Sciatic nerve (tissue), 2 donors: ENCODE measurements at regions not wholly inside any gene's neighbourhood (a gene's known extent, or its start where the extent isn't known, plus 50 kb on each side); places are given as distances from the start of the nearest gene placed in this dataset.
"Not testable (repeated sequence)": the region's sequence is repeated elsewhere in the genome, so short reads cannot be mapped to it uniquely, and the experiment has no call there.

Source experiments
- ATAC-seq: fragments of 200-7000 bp; cut with Tn5 transposase; one replicate; pipeline ENCODE4 v1.9.1; 2020; ENCODE audit warnings: mild to moderate bottlenecking, moderate library complexity
- DNase-seq: peaks from one replicate; pipeline ENCODE4 v3.0.0-alpha.2; 2020; ENCODE audit warnings: low spot score
- intact Hi-C: fragments of 100-400 bp; cut with DNase I; formaldehyde crosslinking; loops from one replicate; pipeline ENCODE4 v1.14.2; 2022
- donor health status: DM: no; HTN: no; CAD: no.
- donor health status: DM: no; HTN: no; CAD: no.

DNA sequence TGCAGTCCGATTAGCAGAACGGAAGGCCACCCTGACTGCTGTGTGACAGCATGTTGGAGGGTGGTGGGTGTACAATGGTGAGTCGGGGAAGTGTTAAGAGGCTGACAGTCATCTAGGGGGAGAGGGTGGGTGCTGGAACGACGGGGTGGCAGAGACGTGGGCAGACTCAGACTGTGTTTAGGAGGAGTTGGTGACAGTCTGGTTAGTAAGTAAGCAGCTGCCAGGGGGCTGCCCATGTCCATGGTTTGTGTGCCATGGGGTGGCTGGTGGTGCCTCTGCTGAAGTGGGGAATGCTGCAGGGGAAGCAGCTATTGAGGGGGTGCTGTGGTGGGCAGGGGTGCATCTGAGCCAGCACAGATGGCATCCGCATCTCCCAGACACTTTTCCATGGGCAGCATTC, 51.3 kb upstream of the BOD1 start:
- DNase-seq (no peak), ATAC-seq (no peak)
- intact Hi-C loops, result no loop called here

DNA sequence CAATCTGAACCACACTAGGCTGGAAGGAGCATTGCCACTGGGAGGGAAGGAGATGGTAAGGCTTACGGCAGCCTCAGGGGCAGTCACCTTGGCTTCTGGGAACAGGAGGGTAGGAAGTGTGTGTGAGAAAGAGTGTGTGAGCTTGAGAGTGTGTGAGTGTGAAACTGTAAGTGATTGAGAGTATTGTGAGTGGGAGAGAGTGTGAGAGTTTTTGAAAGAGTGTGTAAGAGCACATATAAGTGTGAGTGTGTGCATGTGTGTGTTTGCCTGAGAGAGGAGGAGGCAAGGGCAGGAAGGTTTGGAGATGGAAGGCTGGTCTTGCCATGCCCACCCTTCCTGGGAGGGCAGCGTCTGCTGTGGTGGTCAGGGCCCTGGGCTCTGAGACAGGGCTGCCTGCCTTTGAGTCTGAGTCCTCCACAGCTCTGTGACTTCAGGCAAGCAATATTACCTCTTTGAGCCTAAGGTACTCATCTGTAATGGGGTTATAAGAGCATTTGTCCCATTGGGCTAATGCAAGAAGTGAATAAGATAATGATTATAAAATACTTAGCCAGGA, 51.9 kb upstream of the BOD1 start:
- intact Hi-C loops, result no loop called here
- ATAC-seq (no peak), DNase-seq (no peak)

DNA sequence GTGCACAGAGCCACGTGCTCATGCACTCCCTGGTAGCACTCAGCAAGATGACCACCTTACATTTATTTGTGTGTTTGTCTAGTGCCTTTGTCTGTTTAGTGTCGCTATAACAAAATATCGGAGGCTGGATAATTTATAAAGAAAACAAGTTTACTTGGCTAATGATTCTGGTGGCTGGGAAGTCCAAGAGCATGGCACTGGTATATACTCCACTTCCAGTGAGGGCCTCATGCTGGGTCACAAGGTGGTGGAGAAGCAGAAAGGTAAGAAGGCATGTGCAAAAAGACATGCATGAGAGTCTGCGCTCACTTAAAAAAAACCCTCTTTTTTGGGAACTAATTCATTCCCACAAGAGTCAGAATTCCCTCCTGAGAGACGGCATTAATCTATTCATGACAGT, 52.5 kb upstream of the BOD1 start:
- intact Hi-C loops, result no loop called here
- ATAC-seq (no peak), DNase-seq (no peak)

DNA sequence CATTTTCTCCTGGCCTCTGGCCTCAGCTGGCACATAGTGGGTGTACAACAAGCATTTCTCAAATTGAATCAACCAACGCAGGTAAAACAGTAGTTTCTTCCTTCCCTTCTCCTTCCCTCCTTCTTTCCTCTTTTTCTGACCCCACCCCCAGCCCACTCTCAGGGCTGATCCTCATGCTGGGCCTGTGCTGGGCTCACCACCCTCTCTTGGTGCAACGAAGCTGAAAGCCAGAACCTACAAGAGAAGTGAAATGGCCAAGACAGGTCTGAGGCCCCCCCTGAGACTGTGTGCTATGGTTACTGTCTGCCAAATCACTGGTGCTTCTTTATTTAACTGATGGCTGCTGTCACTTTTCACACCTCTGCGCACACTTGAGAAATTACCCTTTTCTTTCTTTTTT, 53.0 kb upstream of the BOD1 start:
- intact Hi-C loops, result no loop called here
- ATAC-seq (no peak), DNase-seq (no peak)

DNA sequence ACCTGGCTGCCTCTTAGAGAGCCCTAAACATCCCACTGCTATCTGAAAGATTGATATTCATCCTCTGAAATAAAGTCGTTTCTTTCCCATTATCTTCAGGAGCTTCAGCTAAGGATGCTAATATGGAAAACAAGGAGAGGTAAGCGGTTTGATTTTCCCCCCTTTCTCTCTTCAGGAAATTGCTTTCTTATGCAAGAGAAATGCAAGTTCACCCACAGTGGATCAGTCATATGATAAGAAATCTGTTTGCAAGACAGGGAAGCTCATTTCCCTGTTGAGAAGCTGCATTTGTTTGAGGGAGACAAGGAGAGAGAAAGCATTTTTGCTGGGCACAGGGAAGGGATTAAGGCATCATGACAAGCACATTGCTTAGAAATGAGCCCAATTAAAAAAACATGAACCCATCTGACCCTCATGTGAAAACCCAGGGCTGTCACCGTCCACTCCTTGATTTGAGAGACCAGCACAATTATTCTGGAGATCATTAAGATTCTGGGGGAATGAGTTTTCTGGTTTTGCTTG, 53.7 kb upstream of the BOD1 start:
- no peak for DNase-seq
- intact Hi-C loops, result no loop called here
- ATAC-seq, result peak; percentile 50

DNA sequence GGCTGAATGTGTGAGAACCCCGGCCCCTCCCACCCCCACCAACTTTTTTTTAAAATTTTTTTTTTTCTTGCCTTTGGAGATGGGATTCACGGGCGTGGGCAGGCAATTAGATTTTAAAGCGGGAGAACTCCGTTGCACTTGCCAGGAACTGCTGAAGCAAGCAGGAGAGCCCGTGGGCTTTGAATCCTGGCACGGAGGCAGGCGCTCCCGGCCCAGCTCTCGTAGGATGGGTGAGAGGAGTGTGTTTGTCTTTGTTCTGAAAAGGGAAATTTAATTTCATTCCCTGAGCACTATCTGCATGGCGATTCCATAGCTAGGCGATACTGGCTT, 54.3 kb upstream of the BOD1 start:
- intact Hi-C loops, result no loop called here
- DNase-seq, result no peak
- ATAC-seq, result peak; percentile 62

DNA sequence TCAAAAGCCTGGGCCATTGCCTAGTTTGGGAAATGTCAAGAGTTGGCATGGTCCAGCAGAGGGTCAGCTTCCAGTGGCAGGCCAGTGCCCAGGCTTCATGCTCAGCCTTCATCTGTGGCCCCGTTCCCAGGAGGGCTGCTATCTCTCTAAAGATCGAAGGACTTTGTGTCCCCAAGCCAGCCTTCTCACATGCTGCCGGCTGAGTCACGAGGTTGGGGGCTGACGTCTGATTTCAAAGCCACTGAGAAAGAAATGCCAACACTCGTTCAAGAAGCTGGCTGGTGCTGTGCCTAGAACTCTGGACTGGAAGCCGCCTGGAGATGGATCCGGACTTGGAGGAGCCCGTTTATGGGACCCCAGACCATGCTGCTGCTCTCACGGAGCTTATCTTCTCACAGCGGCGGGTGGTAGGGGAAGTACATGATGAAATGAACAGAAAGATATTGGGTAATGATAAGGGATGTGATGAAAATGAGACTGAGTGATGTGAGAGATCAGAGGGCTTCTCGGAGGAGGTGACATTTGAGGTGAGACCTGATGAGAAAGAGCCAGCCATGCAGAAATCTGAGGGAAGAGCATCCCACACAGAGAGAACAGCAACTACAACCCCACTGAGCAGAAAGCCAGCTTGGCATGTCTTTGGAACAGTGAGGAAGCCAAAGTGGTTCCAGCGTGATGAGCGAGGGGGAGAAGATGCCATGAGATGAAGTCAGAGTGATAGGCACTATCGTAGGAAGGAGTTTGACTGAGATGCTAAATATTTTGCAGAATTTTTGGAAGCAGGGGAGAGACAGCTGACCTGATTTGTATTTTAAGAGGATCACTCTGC, 54.9 kb upstream of the BOD1 start:
- intact Hi-C loops, result no loop called here
- ATAC-seq (peak; percentile 79), DNase-seq (peak; percentile 72)

DNA sequence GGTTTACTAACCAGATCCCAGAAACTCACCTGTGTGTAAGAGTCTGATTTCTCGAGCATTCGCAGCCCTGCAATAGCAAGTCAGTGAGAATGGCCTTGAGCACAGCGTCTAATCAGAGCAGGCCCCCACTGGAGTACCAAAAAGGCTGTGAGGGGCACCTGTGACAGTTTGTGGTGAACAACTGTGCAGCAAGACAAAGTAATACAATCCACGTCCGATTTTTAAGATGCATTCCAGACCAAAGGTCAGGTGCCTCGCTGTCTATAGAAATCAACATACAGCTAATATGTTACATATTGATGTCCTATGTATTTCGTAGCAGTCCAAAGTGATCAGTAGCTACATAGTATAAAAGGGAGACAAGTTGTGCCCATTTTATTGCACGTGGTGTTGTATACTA, 55.7 kb upstream of the BOD1 start:
- intact Hi-C loops, result no loop called here
- ATAC-seq (no peak), DNase-seq (no peak)

DNA sequence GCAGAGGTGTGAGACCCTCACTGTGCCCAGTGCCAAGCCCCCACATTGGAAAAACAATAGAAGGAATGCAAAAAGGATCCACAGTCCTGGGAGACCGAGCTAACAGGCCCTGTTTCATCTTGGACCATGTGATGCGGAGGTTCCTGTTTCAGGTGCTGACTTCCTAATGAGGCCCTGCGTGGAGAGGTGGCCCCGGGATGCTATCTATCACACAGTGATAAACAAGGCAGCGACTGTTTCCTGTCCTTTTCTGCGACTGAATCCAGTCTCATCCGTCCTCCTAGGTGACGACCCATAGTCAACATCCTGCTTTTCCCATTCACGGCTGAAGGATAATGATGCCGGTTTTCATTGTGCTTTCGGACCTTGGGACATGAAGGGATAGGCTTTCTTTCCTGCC, 56.4 kb upstream of the BOD1 start:
- intact Hi-C loops, result no loop called here

DNA sequence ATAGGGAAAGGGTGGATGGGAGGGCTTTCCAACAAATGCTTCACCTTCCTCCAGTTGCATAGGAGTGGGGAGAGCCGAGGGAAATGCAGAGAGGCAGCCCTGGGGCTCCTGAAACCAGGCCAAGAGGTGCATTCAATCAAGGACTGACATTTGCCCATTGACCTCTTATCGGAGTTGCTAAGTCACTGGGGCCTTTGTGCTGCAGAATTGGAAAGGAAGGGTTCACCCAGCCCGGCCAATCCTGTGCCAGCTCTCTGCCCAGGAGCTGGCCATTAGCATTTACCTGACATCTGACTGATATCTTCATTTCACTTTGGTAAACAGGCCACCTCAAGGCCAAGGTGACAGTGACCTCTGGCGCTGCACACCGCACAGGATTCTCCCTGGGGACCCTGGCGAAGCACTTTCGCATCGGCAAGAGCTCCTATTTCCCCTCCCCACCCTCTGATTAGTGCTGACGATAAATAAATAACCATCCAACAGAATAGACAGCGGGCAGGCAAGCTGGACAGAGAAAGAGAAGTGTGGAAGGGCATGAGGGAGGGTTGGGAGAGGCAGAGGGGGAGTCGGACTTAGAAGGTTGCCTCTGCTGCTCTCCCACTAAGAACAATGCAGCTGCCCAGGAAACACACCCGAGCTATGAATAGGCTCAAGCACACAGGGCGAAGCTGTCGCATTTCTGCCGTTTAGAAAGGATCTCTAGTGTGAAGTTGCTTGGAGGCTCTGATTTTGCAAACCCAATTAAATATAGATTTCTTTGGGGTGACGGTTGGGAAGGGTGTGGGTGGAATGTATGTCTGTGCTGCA, 57.0 kb upstream of the BOD1 start:
- DNase-seq (peak; percentile 30), ATAC-seq (no peak)
- intact Hi-C loops, result no loop called here

More for the DNA sequence above, 56.4 kb upstream of the BOD1 start:
- DNase-seq, result no peak
- ATAC-seq, result no peak

DNA sequence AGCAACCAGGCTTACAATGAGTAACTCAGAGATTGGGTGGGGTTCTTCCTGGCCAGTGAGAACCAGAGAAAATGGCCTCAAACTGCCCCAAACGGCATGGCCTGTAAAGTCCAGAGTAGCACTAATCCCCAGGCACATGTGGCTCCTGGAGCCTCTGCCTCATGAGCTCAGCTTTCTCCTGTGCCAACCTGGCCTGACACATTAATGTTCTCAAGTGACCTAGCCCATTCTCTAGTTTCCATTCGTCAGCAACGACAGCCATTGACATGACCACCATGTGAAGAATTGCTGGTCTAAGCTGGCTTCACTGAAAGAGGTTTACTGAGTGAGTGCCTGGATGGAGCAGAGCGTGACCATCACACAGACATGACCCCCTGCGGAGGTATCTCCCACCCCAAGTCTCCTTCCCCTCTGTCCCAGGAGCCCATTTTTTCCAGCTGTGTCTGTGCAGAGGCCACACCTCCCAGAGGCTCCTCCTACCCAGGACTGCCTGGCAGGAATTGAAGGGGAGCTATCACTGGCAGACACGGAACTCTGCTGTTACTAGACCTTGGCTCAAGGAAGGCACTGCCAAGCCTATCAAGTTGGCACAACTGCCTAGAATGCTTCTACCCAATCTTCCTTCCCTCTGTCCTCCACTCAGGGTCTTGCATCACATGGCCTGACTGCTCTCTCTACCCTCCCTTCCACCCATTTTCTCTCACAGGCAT, 59.0 kb upstream of the BOD1 start:
- DNase-seq (peak; percentile 15), ATAC-seq (no peak)
- intact Hi-C loops, result no loop called here

DNA sequence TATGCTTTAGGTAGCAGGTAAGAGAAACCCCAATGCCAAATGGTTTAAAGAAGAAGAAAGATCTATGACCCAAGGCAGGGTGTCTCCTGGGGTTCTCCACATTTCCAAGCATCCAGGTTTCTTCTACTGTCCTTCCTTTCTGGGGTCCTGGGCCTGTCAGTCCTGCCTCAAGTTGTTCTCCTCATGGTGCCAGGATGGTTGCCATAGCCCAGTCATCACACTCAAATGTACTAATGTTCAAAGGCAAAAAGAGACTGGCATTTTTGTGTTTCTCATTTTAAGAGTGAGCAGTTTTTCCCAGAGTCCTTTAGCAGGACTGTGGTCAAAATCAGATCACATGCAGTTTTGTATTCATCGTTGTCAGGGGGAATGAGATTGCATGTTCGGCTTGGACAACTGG, 59.9 kb upstream of the BOD1 start:
- no peak for DNase-seq
- ATAC-seq, result no peak
- intact Hi-C loops, result no loop called here

DNA sequence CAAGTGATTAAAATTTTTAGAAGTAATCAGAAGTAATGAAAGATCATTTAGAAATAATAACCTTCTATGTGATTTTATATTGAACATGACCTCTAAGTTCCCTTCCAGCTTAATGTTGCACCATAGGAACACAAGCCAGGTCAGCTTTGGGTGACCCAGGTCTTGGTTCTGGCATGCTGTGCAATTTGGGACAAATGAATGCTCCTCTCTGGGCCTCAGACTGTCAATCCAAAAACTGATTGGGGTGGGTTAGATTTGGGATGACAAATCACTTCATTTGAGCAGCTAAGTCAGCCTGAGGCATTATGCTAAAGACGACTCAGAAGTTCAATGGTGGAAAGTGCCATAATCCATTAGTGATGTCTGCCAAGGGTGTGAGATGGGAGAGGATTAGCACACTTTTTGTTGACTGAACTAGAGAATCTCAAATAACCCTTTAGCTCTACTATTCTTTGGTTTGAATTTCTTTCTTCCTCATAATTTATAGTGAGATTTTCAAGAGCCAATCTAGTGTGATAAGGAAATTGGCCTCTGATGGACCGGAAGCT, 60.7 kb upstream of the BOD1 start:
- intact Hi-C loops, result no loop called here
- ATAC-seq (no peak), DNase-seq (no peak)

DNA sequence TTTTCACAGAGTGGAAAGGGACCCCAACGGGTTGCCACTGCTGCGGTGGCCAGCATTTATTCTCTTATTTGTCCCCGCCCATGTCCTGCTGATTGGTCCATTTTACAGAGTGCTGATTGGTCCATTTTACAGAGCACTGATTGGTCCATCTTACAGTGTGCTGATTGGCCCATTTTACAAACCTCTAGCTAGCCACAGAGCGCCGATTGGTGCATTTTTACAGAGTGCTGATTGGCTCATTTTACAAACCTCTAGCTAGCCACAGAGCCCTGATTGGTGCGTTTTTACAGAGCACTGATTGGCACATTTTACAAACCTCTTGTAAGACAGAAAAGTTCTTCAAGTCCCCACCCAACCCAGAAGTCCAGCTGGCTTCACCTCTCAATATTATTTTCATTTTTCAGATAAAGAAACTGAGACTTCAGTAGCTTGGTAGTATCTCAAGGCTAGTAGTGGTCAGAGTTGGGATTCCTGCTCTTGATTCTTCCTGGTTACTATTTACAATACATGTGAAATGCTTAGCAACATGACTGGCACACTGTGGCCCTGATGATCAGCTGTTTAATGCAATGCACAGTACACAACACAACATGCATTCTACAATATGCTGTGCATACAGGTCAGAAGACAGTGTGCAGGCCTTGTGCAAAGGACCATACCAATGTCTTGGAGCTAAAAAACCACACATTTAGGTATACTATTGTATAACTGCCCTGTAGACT, 63.6 kb upstream of the BOD1 start:
- intact Hi-C loops, result no loop called here
- DNase-seq, result no peak
- no peak for ATAC-seq

DNA sequence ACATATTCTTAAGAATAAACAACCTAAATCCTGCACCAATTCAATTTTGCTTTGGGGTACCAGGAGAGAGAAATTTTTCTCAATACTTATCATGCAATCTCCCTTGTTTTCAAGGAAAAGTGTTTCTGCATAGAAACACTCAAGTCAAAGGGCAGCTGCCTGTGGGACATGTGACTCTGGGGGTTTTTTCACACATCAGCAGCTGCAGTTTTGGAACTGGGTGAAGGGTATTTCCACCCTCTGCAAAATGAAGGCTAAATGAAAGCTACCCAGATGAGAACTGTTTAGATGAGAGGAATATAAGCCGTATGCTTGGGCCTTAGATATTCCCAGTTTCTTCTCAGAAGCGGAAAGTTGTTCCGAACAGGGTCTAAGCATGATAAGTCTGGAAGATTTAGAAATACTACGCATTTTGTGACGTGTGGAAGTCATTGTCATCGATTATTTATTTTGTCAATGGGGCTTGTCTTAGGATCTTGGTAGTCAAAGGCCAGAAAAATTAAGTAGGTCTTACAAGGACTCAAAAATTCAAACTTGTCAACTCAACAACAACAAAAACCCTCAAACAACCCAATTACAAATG, 64.3 kb upstream of the BOD1 start:
- ATAC-seq (no peak), DNase-seq (no peak)
- intact Hi-C loops, result no loop called here

DNA sequence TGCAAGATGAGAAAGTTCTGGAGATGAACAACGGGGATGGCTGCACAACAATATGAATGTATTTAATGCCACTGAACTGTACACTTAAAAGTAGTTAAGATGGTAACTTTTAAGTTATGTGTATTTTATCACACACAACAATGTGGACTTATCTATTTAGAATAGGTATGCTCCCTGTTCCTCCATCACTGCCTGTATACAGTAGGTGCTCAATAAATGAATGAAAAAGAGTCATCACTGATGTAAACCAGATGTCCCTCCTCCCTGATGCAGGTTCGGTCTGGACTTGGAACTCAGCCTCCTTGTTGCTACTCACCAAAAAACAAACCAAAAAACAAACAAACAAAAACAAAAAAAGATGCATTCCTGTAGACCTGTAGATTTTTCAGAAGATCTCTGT, 65.9 kb upstream of the BOD1 start:
- ATAC-seq, result no peak
- no peak for DNase-seq
- intact Hi-C loops, result no loop called here

DNA sequence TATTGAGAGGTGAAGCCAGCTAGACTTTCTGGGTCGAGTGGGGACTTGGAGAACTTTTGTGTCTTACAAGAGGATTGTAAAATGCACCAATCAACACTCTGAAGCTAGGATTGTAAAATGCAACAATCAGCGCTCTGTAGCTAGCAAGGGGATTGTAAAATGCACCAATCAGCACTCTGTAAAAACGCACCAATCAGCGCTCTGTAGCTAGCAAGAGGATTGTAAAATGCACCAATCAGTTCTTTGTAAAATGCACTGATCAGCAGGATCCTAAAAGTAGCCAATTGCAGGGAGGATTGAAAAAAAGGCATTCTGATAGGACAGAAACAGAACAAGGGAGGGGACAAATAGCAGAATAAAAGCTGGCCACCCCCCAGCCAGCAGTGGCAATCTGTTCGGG, 68.1 kb upstream of the BOD1 start:
- ATAC-seq, DNase-seq, intact Hi-C loops: not testable (repeated sequence)

DNA sequence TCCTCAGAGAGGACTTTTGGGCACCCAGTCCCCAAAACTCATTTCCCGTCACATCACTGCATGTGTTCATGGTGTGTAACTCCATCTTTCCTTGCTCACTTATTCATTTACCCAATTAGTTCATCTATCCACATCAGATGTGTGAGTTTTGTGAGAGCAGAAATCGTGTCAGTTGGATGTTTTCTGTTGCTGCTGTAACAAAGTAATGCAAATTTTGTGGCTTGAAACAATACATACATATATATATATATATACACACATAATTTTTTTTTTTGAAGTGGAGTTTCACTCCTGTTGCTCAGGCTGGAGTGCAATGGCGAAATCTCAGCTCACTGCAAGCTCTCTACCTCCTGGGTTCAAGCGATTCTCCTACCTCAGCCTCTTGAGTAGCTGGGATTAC, 70.5 kb upstream of the BOD1 start:
- intact Hi-C loops, result no loop called here
- ATAC-seq (no peak), DNase-seq (no peak)
